C4-2B (cell line): ENCODE measurements at regions not wholly inside any gene's neighbourhood (a gene's known extent, or its start where the extent isn't known, plus 50 kb on each side); places are given as distances from the start of the nearest gene placed in this dataset.

Experiments
- CTCF ChIP-seq: fragments of 450-650 bp; conservative IDR thresholded peaks from 2 replicates; pipeline ENCODE4 v1.5.1; 2017; ENCODE audit warnings: mild to moderate bottlenecking
- ZFX ChIP-seq: fragments of 450-650 bp; IDR thresholded peaks from 2 replicates; pipeline ENCODE4 v1.6.1; 2017

DNA sequence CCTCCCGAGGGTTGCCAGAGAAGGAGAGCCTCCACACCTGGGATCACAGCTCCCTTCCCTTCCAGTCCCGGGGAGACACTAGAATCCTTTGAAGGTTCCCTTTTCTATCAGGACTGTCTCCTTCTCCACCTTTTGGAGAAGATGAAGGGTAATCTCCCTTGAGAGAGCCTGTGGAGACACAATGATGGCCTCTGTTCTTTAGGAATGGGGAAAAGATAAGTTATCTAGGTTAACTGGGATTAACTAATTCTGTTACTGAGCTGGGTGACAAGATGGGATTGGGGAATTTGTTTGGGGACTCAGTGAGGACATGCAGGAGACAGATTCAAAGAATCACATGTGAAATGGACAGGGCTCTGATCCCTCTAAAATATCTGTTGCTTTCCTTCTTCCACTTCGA is 181.1 kb upstream of the BMPER start:
- TF ChIP-seq CTCF (no peak), ZFX (no peak)
